BE2C (cell line): ENCODE measurements at regions not wholly inside any gene's neighbourhood (a gene's known extent, or its start where the extent isn't known, plus 50 kb on each side); places are given as distances from the start of the nearest gene placed in this dataset.

Experiments used
- DNase-seq: peaks from one replicate; pipeline ENCODE4 v3.0.0-alpha.2; 2020
- H3K27me3 ChIP-seq: fragments of 250-450 bp; sonication (Bioruptor Pico); 2 replicates; pipeline ENCODE4 v1.5.1; 2020; ENCODE audit warnings: mild to moderate bottlenecking
- H3K36me3 ChIP-seq: fragments of 250-450 bp; sonication (Bioruptor Pico); 2 replicates; pipeline ENCODE4 v1.5.1; 2020; ENCODE audit warnings: mild to moderate bottlenecking
- H3K4me1 ChIP-seq: fragments of 250-450 bp; sonication (Bioruptor Pico); 2 replicates; pipeline ENCODE4 v1.5.1; 2020
- H3K4me3 ChIP-seq: 2 replicates; pipeline ENCODE4 v1.5.1; 2011; ENCODE audit warnings: low read depth, low read length
- H3K9me3 ChIP-seq: fragments of 250-450 bp; sonication (Bioruptor Pico); 2 replicates; pipeline ENCODE4 v1.5.1; 2020
- CTCF ChIP-seq: IDR thresholded peaks from 2 replicates; pipeline ENCODE4 v1.5.1; 2012; ENCODE audit warnings: mild to moderate bottlenecking, low read depth, low read length

DNA sequence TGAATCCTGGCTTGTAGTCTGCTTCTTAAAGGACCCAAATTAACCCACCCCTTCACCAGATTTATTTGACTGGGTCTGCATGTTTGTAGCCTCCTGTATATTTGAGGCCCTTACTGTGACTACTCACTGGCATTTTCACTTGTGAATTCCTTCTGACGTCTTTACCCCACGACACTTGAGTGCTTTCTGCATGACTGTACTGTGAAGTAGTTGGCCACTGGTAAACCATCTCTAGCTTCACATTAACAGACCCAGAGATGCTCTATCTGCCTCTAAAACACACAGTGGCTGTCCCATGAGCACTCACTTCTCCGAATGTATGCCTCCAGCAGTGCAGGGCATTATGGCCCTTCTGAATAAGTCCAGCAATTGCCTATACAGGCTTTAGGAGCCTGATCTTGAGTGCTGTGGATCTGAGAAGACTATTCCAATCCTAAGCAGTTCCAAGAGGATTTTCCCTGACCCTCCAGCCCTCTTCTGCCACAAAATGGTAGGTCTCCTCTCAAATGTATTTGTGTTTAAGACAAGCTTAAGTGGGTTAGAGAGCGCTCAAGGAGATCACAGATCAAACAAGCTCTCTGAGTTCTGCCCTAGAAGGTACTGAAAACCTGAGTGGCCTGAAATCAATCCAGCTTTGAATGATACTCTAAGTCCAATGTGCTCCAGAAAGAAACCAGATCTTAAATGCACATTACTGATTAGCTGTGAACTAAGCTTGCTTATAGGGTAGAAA, 534.7 kb downstream of the RPS29 start:
- TF ChIP-seq CTCF = no peak
- no peaks in the 10 kb centered on the region for H3K27me3 ChIP-seq
- no peaks in the 10 kb centered on the region for H3K4me1 ChIP-seq

GRCh38 chr14:49050822-49051221, 535.4 kb downstream of the RPS29 start:
- no peaks in the 10 kb centered on the region for H3K4me1 ChIP-seq
- no peaks in the 10 kb centered on the region for H3K9me3 ChIP-seq
- H3K4me3 ChIP-seq = no peak overlapping the region
- no peak for TF ChIP-seq CTCF
- H3K27me3 ChIP-seq = no peaks in the 10 kb centered on the region
- no peaks in the 10 kb centered on the region for H3K36me3 ChIP-seq
- DNase-seq = no peak

More for the DNA sequence above, 534.7 kb downstream of the RPS29 start:
- no peak for DNase-seq
- Histone ChIP-seq H3K36me3 (no peaks in the 10 kb centered on the region), H3K4me3 (no peak overlapping the region), H3K9me3 (no peaks in the 10 kb centered on the region)

DNA sequence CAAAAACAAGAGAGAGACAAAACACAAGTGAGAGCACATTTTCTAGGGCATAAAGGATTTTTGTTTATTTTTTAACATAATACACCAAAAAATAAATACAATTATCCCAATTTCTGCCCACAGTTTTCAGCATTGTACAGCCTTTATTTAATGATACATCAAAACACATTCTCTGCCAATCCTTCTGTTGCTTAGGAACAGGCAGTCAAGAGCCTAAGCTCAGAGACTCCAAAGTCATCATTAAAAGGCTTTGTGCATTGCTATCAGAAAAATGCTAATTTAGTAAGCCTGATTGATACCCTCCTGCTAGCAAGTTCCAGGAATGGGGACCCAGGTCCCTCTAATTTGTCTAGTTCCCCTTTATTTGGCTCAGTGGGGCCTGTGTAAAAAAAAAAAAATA, 536.5 kb downstream of the RPS29 start:
- H3K4me3 ChIP-seq = no peak overlapping the region
- no peaks in the 10 kb centered on the region for H3K9me3 ChIP-seq
- H3K36me3 ChIP-seq = no peaks in the 10 kb centered on the region
- no peaks in the 10 kb centered on the region for H3K4me1 ChIP-seq
- no peaks in the 10 kb centered on the region for H3K27me3 ChIP-seq
- TF ChIP-seq CTCF = no peak
- DNase-seq = no peak

- Histone ChIP-seq H3K9me3 (no peaks in the 10 kb centered on the region), H3K4me3 (no peak overlapping the region), H3K4me1 (no peaks in the 10 kb centered on the region), H3K27me3 (no peaks in the 10 kb centered on the region), H3K36me3 (no peaks in the 10 kb centered on the region)
- no peak for TF ChIP-seq CTCF
- DNase-seq = no peak
Observed at GRCh38 chr14:49044981-49045380, 541.2 kb downstream of the RPS29 start.

DNA sequence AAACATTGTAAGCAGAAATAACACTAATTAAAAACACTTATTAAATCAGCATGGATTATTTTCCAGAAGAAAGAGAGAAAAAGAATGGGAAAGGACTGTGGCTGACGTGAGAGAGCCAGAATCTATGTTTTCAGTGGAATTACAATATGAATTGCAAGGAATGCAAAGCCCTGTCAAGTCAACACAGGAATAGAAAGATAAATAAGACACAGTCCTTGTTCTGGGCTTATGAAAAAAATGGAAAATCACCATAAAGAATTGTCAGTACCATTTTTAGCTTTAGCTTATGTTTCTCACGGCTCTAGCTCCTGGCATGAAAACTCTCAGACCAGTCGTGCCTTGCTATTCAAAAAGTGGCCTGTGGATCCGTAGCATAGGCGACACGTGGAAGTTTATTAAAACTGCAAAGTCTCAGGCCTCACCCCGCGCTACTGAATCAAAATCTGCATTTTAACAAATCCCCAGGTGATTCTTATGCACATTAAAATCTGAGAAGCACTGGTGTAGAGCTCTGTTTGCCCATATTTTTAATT, 549.1 kb downstream of the RPS29 start:
- Histone ChIP-seq H3K27me3 (no peaks in the 10 kb centered on the region), H3K4me3 (no peak overlapping the region), H3K9me3 (no peaks in the 10 kb centered on the region), H3K36me3 (no peaks in the 10 kb centered on the region), H3K4me1 (no peaks in the 10 kb centered on the region)
- DNase-seq = no peak
- TF ChIP-seq CTCF = no peak

- no peaks in the 10 kb centered on the region for H3K27me3 ChIP-seq
- no peaks in the 10 kb centered on the region for H3K4me1 ChIP-seq
- no peak for DNase-seq
- TF ChIP-seq CTCF = no peak
- H3K36me3 ChIP-seq = no peaks in the 10 kb centered on the region
- H3K9me3 ChIP-seq = no peaks in the 10 kb centered on the region
- H3K4me3 ChIP-seq = no peak overlapping the region
Observed at GRCh38 chr14:49036266-49036665, 549.9 kb downstream of the RPS29 start.
